ENCODE measurements at regions not wholly inside any gene's neighbourhood (a gene's known extent, or its start where the extent isn't known, plus 50 kb on each side); places are given as distances from the start of the nearest gene placed in this dataset.
A peak's percentile ranks its signal among the peaks of the same experiment; 100 is the strongest.
"Not testable (repeated sequence)": the region's sequence is repeated elsewhere in the genome, so short reads cannot be mapped to it uniquely, and the experiment has no call there.

DNA sequence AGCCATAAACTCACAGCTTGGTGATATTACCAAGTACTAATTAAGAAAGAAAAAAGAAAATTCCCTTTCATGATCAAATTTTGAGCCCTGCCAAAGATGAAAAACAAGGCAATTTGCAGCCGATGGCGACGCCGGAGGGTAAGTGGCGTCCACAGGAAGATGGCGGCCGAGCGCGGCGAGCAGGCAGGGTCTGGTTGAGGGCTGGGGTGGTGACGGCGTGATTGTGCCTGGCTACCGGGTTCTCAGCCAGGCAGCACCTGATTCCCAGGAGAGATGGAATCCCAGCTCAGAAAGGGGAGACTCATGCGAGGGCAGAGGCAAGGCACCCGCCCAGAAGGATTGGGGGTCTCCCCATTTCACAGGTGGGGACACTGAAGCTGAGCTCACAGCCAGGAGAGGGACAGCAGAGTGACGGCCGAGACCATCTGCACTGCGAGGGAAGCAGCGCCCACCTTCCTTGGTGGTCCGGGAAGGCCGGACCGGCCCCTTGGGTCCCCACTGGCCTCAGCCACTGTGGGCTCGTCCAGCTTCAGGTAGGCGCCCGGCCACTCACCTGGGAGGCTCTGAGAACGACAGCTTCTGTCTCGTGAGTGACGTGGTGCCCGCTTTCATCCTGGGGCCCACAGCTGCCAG, 145.8 kb downstream of the IGLL1 start:
- H3K27ac ChIP-seq (ENCODE audit: low read depth); H3K4me1 ChIP-seq (ENCODE audit: insufficient read depth); H3K4me3 ChIP-seq (ENCODE audit: low read depth, low read length); H3K36me3 ChIP-seq (ENCODE audit: insufficient read depth); DNase-seq (ENCODE audit: extremely low spot score): not testable (repeated sequence)
- 93% methylated on average over 29 of the region's 29 CpGs for WGBS

DNA sequence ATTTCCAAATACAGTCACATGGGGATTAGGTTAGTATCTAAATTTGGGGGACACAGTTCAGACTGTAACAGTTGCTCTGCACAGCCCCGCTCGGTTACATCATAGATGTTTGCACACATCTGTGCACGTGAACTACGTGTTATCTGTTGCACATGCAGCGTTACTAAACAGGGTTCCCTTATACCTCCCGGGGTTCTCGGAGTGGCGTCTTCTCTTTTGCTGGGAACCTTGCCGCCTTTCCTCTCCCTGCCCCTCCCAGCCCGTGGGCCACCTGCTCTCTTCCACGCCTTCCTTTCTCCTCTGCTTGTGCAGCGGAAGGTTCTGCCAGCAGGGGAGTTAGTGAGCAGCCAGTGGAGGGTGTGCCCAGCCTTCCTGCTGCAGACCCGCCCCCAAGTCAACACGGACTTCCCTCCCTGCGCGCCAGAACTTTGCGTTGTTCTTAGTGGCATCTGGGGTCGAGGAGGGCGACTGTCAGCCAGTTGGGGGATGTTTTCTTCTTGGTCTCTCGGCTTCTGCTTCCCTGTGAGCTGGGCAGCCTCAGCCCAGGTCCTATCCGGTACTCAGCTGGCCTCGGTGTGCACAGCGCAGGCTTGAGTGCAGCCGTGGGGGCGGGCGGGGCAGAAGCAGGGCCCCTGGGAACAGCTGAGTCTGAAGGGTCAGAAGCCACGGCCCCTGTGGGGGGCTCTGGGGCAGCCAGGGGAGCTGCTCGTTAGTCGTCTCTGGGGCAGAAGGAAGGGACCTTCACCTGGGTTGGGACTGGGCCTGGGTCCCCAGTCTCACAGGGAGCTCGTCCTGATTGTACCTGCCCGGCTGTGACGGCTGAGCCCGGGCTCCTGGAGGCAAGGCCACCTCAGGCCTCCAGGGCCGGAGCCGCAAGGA, 146.7 kb downstream of the IGLL1 start:
- not testable (repeated sequence) for H3K36me3 ChIP-seq (ENCODE audit: insufficient read depth); H3K27ac ChIP-seq (ENCODE audit: low read depth); H3K4me1 ChIP-seq (ENCODE audit: insufficient read depth); H3K4me3 ChIP-seq (ENCODE audit: low read depth, low read length)
- 16% methylated on average over 35 of the region's 35 CpGs for WGBS
- peak; percentile 15 for DNase-seq (ENCODE audit: extremely low spot score)

DNA sequence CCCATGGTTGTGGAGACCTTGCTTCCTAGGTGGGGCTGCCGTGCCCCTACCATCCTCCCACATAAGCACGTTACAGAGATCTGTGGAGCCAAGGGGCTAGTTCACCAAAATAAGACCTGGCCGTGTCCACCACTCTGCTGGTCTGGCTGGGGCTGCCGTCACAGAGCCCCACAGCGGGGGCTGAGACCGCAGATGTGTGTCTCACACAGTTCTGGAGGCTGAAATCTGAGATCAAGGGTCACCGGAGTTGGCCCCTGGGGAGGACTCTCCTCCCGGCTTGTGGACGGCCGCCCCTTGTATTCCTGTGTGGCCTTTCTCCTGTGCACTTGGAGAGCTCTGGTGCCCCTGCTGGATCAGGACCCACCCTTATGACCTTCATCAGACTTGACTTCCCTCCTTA, 147.4 kb downstream of the IGLL1 start:
- not testable (repeated sequence) for H3K4me3 ChIP-seq (ENCODE audit: low read depth, low read length); H3K4me1 ChIP-seq (ENCODE audit: insufficient read depth); DNase-seq (ENCODE audit: extremely low spot score); H3K27ac ChIP-seq (ENCODE audit: low read depth); H3K36me3 ChIP-seq (ENCODE audit: insufficient read depth)
- 75% methylated on average over 10 of the region's 10 CpGs for WGBS

DNA sequence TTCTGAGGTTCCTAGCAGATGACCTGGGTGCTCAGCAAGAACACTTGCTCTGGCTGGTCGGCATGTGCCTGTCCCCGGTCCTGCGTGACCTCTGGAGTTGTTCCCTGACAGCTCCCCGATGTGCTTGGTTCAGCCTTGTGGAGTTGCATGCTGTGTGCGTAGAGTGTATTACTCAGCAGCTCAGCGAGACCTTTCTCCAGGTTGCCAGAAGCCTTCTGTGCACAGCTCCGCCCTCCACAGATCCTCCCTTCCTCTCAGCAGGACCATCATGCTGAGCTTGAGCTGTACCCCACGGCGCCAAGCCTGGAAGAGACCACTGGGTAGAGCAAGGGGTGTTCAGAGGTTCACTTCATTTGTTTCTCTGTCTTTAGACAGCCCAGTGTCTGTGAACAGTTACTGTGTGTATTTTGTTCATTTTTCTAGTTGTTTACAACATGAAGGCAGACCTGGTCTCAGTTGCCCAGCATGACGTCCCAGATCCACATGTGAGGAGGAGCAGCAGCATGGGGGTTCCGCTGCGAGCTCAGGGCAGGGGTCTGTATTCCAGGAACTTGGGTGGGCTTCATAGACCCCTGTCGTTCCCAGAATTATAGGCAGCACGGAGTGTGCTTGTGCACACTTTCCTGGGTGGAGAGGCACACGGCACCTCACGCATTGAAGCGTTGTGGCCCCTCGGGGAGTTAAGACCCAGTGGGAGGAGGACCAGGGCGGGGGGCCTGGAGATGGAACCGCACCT, 148.6 kb downstream of the IGLL1 start:
- DNase-seq (ENCODE audit: extremely low spot score): no peak
- H3K4me1 ChIP-seq (ENCODE audit: insufficient read depth): no peaks in the 10 kb centered on the region
- no peaks in the 10 kb centered on the region for H3K36me3 ChIP-seq (ENCODE audit: insufficient read depth)
- WGBS: 69% methylated on average over 20 of the region's 20 CpGs
- H3K27ac ChIP-seq (ENCODE audit: low read depth): no peak overlapping the region
- no peak overlapping the region for H3K4me3 ChIP-seq (ENCODE audit: low read depth, low read length)

DNA sequence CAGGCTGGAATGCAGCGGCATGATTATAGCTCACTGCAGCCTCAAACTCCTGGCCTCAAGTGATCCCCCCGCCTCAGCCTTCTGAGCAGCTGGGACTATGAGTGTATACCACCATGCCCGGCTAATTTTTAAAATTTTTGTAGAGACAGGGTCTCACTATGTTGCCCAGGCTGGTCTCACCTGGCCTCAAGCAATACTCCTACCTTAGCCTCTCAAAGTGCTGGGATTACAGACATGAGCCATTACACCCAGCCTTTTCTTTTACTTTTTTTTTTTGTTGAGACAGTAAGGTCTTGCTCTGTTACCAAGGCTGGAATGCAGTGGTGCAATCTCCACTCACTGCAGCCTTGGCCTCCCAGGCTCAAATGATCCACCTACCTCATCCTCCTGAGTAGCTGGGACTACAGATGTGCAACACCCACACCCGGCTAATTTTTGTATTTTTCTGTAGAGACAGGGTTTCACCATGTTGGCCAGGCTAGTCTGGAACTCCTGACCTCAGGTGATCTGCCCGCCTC, 155.5 kb downstream of the IGLL1 start:
- DNase-seq (ENCODE audit: extremely low spot score); H3K36me3 ChIP-seq (ENCODE audit: insufficient read depth); H3K4me1 ChIP-seq (ENCODE audit: insufficient read depth); H3K4me3 ChIP-seq (ENCODE audit: low read depth, low read length); H3K27ac ChIP-seq (ENCODE audit: low read depth): not testable (repeated sequence)
- 80% methylated on average over 5 of the region's 5 CpGs for WGBS

DNA sequence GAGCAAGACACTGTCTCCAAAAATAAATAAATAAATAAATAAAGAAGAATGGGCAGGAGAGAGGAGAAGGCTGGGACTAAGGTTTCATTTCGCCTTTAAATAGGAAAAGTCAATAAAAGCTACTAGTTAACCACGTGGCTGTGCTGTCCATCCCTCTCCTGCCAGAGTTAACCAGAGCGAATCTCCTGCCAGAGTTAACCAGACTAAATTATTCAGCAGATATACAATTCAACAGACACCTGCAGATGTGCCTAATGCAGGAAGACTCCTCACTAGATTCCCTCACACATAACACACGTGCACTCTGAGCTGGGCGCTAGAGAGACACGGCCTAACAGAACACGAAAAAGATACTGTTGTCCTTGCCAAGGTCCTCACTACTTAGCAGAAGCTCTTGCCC, 156.1 kb downstream of the IGLL1 start:
- no peak for DNase-seq (ENCODE audit: extremely low spot score)
- Histone ChIP-seq H3K27ac (ENCODE audit: low read depth) (no peak overlapping the region), H3K4me1 (ENCODE audit: insufficient read depth) (no peaks in the 10 kb centered on the region), H3K36me3 (ENCODE audit: insufficient read depth) (no peaks in the 10 kb centered on the region), H3K4me3 (ENCODE audit: low read depth, low read length) (no peak overlapping the region)
- WGBS: 75% methylated on average over 7 of the region's 7 CpGs

- 86% methylated on average over 4 of the region's 4 CpGs for WGBS
- not testable (repeated sequence) for H3K4me1 ChIP-seq (ENCODE audit: insufficient read depth); H3K36me3 ChIP-seq (ENCODE audit: insufficient read depth); H3K4me3 ChIP-seq (ENCODE audit: low read depth, low read length); DNase-seq (ENCODE audit: extremely low spot score); H3K27ac ChIP-seq (ENCODE audit: low read depth)
Observed at GRCh38 chr22:23422281-23422680, 157.8 kb downstream of the IGLL1 start.

DNA sequence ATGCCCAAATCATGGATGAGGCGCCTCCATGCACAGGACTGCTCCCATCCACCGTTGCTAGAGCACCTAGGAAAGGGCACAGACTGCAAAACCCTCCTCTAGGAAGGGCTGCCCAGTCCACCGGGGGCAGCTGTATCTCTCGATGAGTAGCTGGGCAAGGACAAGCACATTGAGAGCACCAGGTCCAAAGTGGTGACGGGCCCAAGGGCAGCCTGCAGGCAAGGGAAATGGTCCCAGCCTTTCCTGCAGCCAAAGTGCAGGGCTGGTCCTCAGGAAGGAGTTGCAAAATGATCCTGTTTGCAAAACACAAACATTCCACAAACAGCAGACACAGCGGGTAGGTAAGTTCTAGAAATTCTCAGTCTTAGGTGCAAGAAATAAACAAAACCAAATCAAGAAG, 158.8 kb downstream of the IGLL1 start:
- H3K4me3 ChIP-seq (ENCODE audit: low read depth, low read length); H3K27ac ChIP-seq (ENCODE audit: low read depth); H3K36me3 ChIP-seq (ENCODE audit: insufficient read depth); DNase-seq (ENCODE audit: extremely low spot score); H3K4me1 ChIP-seq (ENCODE audit: insufficient read depth): not testable (repeated sequence)
- 85% methylated on average over 6 of the region's 6 CpGs for WGBS

DNA sequence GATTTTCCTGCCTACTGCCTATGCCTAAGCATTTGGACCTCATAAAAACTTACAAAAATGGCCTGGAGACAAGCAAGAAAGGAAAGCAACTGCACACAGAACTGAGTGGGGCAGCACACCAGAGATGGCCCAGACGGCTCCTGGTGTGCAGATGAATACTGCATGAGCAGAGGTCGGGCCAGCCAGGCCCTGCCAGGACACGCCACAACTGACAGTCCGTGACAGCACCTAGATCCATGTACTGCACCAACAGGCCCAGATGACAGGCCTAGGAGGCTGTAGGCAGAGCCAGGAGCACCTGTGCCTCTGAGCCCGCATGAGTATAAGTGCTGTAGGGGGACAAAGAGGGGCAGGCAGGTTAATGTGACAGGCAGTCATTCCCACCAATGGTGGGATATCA, 160.2 kb downstream of the IGLL1 start:
- H3K4me1 ChIP-seq (ENCODE audit: insufficient read depth): no peaks in the 10 kb centered on the region
- H3K36me3 ChIP-seq (ENCODE audit: insufficient read depth): no peaks in the 10 kb centered on the region
- no peak for DNase-seq (ENCODE audit: extremely low spot score)
- WGBS: 79% methylated on average over 5 of the region's 5 CpGs
- H3K4me3 ChIP-seq (ENCODE audit: low read depth, low read length): no peak overlapping the region
- H3K27ac ChIP-seq (ENCODE audit: low read depth): no peak overlapping the region

DNA sequence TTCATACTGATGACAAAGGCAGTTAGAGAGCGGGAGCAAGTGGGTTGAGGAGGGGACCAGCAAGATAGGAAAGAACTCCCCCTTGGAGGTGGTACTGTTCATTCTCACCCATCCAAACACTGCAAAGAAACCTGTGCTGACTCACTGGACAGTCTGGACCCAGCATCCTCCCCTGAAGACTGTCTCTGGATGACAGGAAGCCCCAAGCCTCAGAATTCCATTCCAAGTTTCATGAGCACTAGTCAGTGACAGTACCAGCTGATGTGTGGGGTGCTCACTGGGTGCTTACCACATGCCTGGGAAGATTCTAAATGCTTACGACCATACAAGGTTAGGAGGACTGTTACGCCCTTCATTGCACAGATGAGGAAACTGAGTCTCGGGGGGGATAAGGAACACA, 160.9 kb downstream of the IGLL1 start:
- WGBS: 92% methylated on average over 4 of the region's 4 CpGs
- no peak for DNase-seq (ENCODE audit: extremely low spot score)
- Histone ChIP-seq H3K36me3 (ENCODE audit: insufficient read depth) (no peaks in the 10 kb centered on the region), H3K27ac (ENCODE audit: low read depth) (no peak overlapping the region), H3K4me1 (ENCODE audit: insufficient read depth) (no peaks in the 10 kb centered on the region), H3K4me3 (ENCODE audit: low read depth, low read length) (no peak overlapping the region)

DNA sequence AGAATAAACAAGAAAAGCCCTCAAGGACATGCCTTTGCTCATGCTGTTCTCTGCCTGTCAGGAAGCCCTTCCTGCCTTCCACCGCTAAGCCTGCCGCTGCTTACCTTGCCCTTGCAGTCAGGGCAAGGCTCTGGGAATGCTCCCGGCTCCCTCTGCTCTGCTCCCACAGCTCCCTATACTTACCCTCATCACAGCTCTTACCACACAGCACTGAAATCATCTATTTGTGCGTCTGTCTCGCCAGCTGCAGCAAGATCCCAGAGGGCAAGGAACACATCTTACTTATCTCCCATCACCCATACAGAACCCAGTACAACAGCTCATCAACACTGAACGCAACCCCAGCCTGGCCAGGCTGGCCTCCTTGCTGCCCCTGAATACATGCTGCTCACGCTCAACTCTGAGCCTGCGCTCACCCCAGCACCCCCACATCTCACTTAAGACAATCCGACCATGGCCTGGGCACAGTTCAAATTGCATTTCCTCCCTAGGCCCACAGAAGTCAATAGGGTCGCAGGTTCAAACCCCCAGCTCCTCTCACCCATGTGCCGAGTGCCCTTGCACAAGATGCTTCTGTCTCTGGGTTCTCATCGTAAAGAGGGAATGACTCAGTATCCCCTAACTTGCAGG, 161.8 kb downstream of the IGLL1 start:
- no peaks in the 10 kb centered on the region for H3K4me1 ChIP-seq (ENCODE audit: insufficient read depth)
- no peak overlapping the region for H3K27ac ChIP-seq (ENCODE audit: low read depth)
- no peak for DNase-seq (ENCODE audit: extremely low spot score)
- WGBS: 72% methylated on average over 12 of the region's 12 CpGs
- H3K36me3 ChIP-seq (ENCODE audit: insufficient read depth): no peaks in the 10 kb centered on the region
- H3K4me3 ChIP-seq (ENCODE audit: low read depth, low read length): no peak overlapping the region

- not testable (repeated sequence) for H3K36me3 ChIP-seq (ENCODE audit: insufficient read depth); H3K4me1 ChIP-seq (ENCODE audit: insufficient read depth); H3K27ac ChIP-seq (ENCODE audit: low read depth); DNase-seq (ENCODE audit: extremely low spot score); H3K4me3 ChIP-seq (ENCODE audit: low read depth, low read length)
- 81% methylated on average over 3 of the region's 3 CpGs for WGBS
Observed at GRCh38 chr22:23417327-23417726, 162.8 kb downstream of the IGLL1 start.

DNA sequence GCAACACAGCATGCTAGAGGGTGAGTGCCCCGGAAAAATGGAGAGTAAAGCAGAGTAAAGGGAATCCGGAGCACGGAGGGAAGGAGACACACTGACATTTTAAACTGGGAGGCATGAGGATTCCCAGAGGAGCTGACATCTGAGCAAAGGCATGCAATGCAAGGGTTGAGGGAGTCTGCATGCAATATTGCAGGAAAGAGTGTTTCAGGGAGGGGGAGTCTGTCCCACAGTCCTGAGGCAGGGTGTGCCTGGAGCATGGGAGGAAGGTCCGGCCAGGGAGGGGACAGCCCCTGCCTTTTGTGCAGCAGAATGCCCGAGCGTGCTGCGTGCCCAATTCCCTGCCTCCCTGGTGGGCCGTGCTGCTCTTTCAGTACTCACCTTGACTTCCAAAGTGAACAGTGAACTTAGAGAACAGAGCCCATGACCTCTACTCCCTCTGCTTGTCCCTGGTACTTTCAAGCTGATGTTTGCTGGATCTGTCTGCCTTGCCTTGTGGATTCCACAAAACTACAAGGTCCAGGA, 163.9 kb downstream of the IGLL1 start:
- DNase-seq (ENCODE audit: extremely low spot score); H3K4me3 ChIP-seq (ENCODE audit: low read depth, low read length); H3K27ac ChIP-seq (ENCODE audit: low read depth); H3K36me3 ChIP-seq (ENCODE audit: insufficient read depth); H3K4me1 ChIP-seq (ENCODE audit: insufficient read depth): not testable (repeated sequence)
- WGBS: 67% methylated on average over 7 of the region's 8 CpGs
